SK-N-SH (cell line): ENCODE measurements at regions not wholly inside any gene's neighbourhood (a gene's known extent, or its start where the extent isn't known, plus 50 kb on each side); places are given as distances from the start of the nearest gene placed in this dataset.
"Not testable (repeated sequence)": the region's sequence is repeated elsewhere in the genome, so short reads cannot be mapped to it uniquely, and the experiment has no call there.

Source experiments
- CTCF ChIA-PET: fragments of 300-600, 350-600 bp; formaldehyde crosslinking; extraction: SDS; loops from one replicate; lab custom pipeline; 2021; lab: Yijun Ruan, JAX
- POLR2A ChIA-PET: fragments of 350-600 bp; sonication (Branson Sonifier 250); formaldehyde crosslinking; extraction: SDS; loops from one replicate; lab custom pipeline; 2020; ENCODE audit warnings: antibody characterized with exemption, inconsistent platforms; lab: Yijun Ruan, JAX
- DNase-seq: peaks from one replicate; pipeline ENCODE4 v3.0.0; 2012
- H2AFZ ChIP-seq: fragments of 200-600 bp; sonication (generic); 2 replicates; pipeline ENCODE4 v1.8.1; 2016; ENCODE audit warnings: antibody characterized with exemption, mild to moderate bottlenecking, low read depth
- H3F3A ChIP-seq: fragments of 200-600 bp; sonication (generic); replicated peaks from 2 replicates; pipeline ENCODE3; 2016; ENCODE audit warnings: antibody characterized with exemption, mild to moderate bottlenecking; ENCODE audit not compliant: insufficient read depth
- H3K27ac ChIP-seq, 2 experiments: fragments of 200-500 bp in 1 of 2; fragments of 200-600 bp in 1 of 2; sonication (Bioruptor generic) in 1 of 2; sonication (generic), shearing (Covaris generic) in 1 of 2; 2 replicates each; pipeline versions ENCODE4 v1.5.1 to v1.6.1; 2014 to 2016; ENCODE audit warnings: low read depth in 2 of 2, inconsistent platforms in 1 of 2, low read length in 1 of 2, mild to moderate bottlenecking in 1 of 2, mixed read lengths in 1 of 2
- H3K27me3 ChIP-seq: fragments of 200-600 bp; sonication (generic), shearing (Covaris generic); 2 replicates; pipeline ENCODE4 v1.6.1; 2016; ENCODE audit warnings: mixed run types; ENCODE audit not compliant: insufficient read depth
- H3K36me3 ChIP-seq, 2 experiments: fragments of 200-500 bp in 1 of 2; fragments of 200-600 bp in 1 of 2; sonication (Bioruptor generic) in 1 of 2; sonication (generic) in 1 of 2; replicated peaks in 1 of 2; 2 replicates each; pipeline versions ENCODE3 to v1.5.1; 2014 to 2016; ENCODE audit warnings: low read length in 1 of 2, mild to moderate bottlenecking in 1 of 2; ENCODE audit not compliant: insufficient read depth in 2 of 2, control insufficient read depth in 1 of 2
- H3K4me1 ChIP-seq, 2 experiments: fragments of 200-500 bp in 1 of 2; fragments of 200-600 bp in 1 of 2; sonication (Bioruptor generic) in 1 of 2; sonication (generic), shearing (Covaris generic) in 1 of 2; 2 replicates each; pipeline versions ENCODE4 v1.5.1 to v1.6.1; 2014 to 2016; ENCODE audit warnings: low read depth in 1 of 2, low read length in 1 of 2, mixed run types in 1 of 2; ENCODE audit not compliant: insufficient read depth in 2 of 2, control insufficient read depth in 1 of 2
- H3K4me2 ChIP-seq: fragments of 200-600 bp; sonication (generic), shearing (Covaris generic); 2 replicates; pipeline ENCODE4 v1.6.1; 2017; ENCODE audit warnings: mixed run types
- H3K4me3 ChIP-seq, 2 experiments: fragments of 200-500 bp in 1 of 2; fragments of 200-600 bp in 1 of 2; sonication (Bioruptor generic) in 1 of 2; sonication (generic), shearing (Covaris generic) in 1 of 2; 2 replicates each; pipeline versions ENCODE4 v1.5.1 to v1.8.1; 2014 to 2016; ENCODE audit warnings: low read depth in 2 of 2, inconsistent platforms in 1 of 2, low read length in 1 of 2, mild to moderate bottlenecking in 1 of 2, mixed read lengths in 1 of 2, moderate library complexity in 1 of 2
- H3K79me2 ChIP-seq: fragments of 200-600 bp; sonication (generic); 2 replicates; pipeline ENCODE4 v1.8.1; 2017; ENCODE audit warnings: mild to moderate bottlenecking; ENCODE audit not compliant: insufficient read depth
- H3K9ac ChIP-seq: fragments of 200-600 bp; sonication (generic); 2 replicates; pipeline ENCODE4 v1.6.1; 2017; ENCODE audit warnings: mixed run types
- H3K9me2 ChIP-seq: fragments of 200-600 bp; sonication (generic); 2 replicates; pipeline ENCODE4 v1.6.1; 2017; ENCODE audit warnings: mixed run types
- H3K9me3 ChIP-seq: fragments of 200-600 bp; sonication (generic); 2 replicates; pipeline ENCODE4 v1.6.1; 2017; ENCODE audit warnings: mixed run types, mild to moderate bottlenecking, moderate library complexity
- H4K20me1 ChIP-seq: fragments of 200-600 bp; sonication (generic); 2 replicates; pipeline ENCODE4 v1.6.1; 2017; ENCODE audit warnings: mild to moderate bottlenecking, mixed run types; ENCODE audit not compliant: insufficient read depth
- ELF1 ChIP-seq: IDR thresholded peaks from 2 replicates; pipeline ENCODE4 v1.4.0; 2012
- EZH2phosphoT487 ChIP-seq: fragments of 200-600 bp; sonication (generic); IDR thresholded peaks from 2 replicates; pipeline ENCODE4 v1.6.1; 2017; ENCODE audit warnings: low read depth, mixed run types, mild to moderate bottlenecking, antibody characterized with exemption, moderate library complexity, borderline replicate concordance
- FOSL2 ChIP-seq: IDR thresholded peaks from 2 replicates; pipeline ENCODE4 v1.4.0; 2012; ENCODE audit warnings: low read depth, mild to moderate bottlenecking, moderate library complexity, borderline replicate concordance
- FOXJ3 ChIP-seq: sonication (generic); formaldehyde crosslinking; IDR thresholded peaks from 2 replicates; pipeline ENCODE4 v1.5.1; 2020; ENCODE audit warnings: mild to moderate bottlenecking, missing genetic modification reagents
- GABPA ChIP-seq: IDR thresholded peaks from 2 replicates; pipeline ENCODE4 v1.4.0; 2012; ENCODE audit warnings: low read depth, mild to moderate bottlenecking
- GATA2 ChIP-seq: sonication (generic); formaldehyde crosslinking; IDR thresholded peaks from 2 replicates; pipeline ENCODE4 v1.5.0; 2020; ENCODE audit warnings: mild to moderate bottlenecking, missing genetic modification reagents
- MEF2A ChIP-seq: IDR thresholded peaks from 2 replicates; pipeline ENCODE4 v1.4.0; 2012; ENCODE audit warnings: low read depth, borderline replicate concordance
- MXI1 ChIP-seq: IDR thresholded peaks from 2 replicates; pipeline ENCODE4 v1.6.1; 2012; ENCODE audit warnings: mild to moderate bottlenecking, low read depth, low read length, improper control_type of control experiment
- PBX3 ChIP-seq: IDR thresholded peaks from 2 replicates; pipeline ENCODE4; 2012
- POLR2AphosphoS5 ChIP-seq: IDR thresholded peaks from 2 replicates; pipeline ENCODE4 v1.6.1; 2012; ENCODE audit warnings: low read depth, low read length
- RCOR1 ChIP-seq: fragments of 150-350 bp; IDR thresholded peaks from 2 replicates; pipeline ENCODE4 v1.6.1; 2017; ENCODE audit warnings: antibody characterized with exemption, low read length
- RXRA ChIP-seq: IDR thresholded peaks from 2 replicates; pipeline ENCODE4 v1.4.0; 2012; ENCODE audit warnings: low read depth, mild to moderate bottlenecking, borderline replicate concordance
- SIN3A ChIP-seq: IDR thresholded peaks from 2 replicates; pipeline ENCODE4 v1.6.1; 2012; ENCODE audit warnings: low read depth, mild to moderate bottlenecking, low read length, moderate library complexity, borderline replicate concordance
- SMC3 ChIP-seq: IDR thresholded peaks from 2 replicates; pipeline ENCODE4 v1.6.1; 2012; ENCODE audit warnings: low read depth, low read length, improper control_type of control experiment
- ZBTB33 ChIP-seq: IDR thresholded peaks from 2 replicates; pipeline ENCODE4 v1.4.0; 2012; ENCODE audit warnings: low read depth, borderline replicate concordance
- WGBS: methylation state at CpG from one replicate; pipeline ENCODE4 v1.1.6; 2017; ENCODE audit warnings: low lambda C conversion rate; 5-methylcytosine and 5-hydroxymethylcytosine counted together
- TF ChIP-seq, protein P1 (sequence below): fragments of 150-350 bp; IDR thresholded peaks from 2 replicates; pipeline ENCODE4 v1.6.1; 2016; ENCODE audit warnings: mild to moderate bottlenecking, low read depth, low read length
- TF ChIP-seq, protein P2 (sequence below): IDR thresholded peaks from 2 replicates; pipeline ENCODE4 v1.4.0; 2012; ENCODE audit warnings: low read depth, borderline replicate concordance
- TF ChIP-seq, protein P3 (sequence below): fragments of 200-600 bp; sonication (generic); IDR thresholded peaks from 2 replicates; pipeline ENCODE4 v1.6.1; 2017; ENCODE audit warnings: antibody characterized with exemption, mild to moderate bottlenecking, moderate library complexity

GRCh38 chr2:125254010-125254409, 1228.9 kb downstream of the CNTNAP5 start (continued):
- TF ChIP-seq MXI1, result no peak
- TF ChIP-seq PBX3, result no peak
- TF ChIP-seq ZBTB33, result no peak
- TF ChIP-seq SMC3, result no peak
- no peak for TF ChIP-seq GABPA
- TF ChIP-seq GATA2 (CRISPR knock-in tag), result no peak
- TF ChIP-seq EZH2phosphoT487, result no peak
- TF ChIP-seq SIN3A, result no peak

GRCh38 chr2:125259451-125259850, 1234.4 kb downstream of the CNTNAP5 start:
- H3K9me2 ChIP-seq, result no peaks in the 10 kb centered on the region
- POLR2A ChIA-PET, result no interaction called here
- no peaks in the 10 kb centered on the region for H4K20me1 ChIP-seq
- no peaks in the 10 kb centered on the region for H3K36me3 ChIP-seq
- H3K4me3 ChIP-seq, result no peak overlapping the region
- no peaks in the 10 kb centered on the region for H3K9me3 ChIP-seq
- TF ChIP-seq EZH2phosphoT487 (no peak), ELF1 (no peak), RCOR1 (no peak), MEF2A (no peak), FOSL2 (no peak), POLR2AphosphoS5 (no peak), FOXJ3 (CRISPR knock-in tag) (no peak), RXRA (no peak), GATA2 (CRISPR knock-in tag) (no peak), GABPA (no peak)
- TF ChIP-seq, protein P1, sequence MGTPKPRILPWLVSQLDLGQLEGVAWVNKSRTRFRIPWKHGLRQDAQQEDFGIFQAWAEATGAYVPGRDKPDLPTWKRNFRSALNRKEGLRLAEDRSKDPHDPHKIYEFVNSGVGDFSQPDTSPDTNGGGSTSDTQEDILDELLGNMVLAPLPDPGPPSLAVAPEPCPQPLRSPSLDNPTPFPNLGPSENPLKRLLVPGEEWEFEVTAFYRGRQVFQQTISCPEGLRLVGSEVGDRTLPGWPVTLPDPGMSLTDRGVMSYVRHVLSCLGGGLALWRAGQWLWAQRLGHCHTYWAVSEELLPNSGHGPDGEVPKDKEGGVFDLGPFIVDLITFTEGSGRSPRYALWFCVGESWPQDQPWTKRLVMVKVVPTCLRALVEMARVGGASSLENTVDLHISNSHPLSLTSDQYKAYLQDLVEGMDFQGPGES, result no peak
- TF ChIP-seq, protein P2, sequence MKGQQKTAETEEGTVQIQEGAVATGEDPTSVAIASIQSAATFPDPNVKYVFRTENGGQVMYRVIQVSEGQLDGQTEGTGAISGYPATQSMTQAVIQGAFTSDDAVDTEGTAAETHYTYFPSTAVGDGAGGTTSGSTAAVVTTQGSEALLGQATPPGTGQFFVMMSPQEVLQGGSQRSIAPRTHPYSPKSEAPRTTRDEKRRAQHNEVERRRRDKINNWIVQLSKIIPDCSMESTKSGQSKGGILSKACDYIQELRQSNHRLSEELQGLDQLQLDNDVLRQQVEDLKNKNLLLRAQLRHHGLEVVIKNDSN, result no peak
- TF ChIP-seq, protein P3, sequence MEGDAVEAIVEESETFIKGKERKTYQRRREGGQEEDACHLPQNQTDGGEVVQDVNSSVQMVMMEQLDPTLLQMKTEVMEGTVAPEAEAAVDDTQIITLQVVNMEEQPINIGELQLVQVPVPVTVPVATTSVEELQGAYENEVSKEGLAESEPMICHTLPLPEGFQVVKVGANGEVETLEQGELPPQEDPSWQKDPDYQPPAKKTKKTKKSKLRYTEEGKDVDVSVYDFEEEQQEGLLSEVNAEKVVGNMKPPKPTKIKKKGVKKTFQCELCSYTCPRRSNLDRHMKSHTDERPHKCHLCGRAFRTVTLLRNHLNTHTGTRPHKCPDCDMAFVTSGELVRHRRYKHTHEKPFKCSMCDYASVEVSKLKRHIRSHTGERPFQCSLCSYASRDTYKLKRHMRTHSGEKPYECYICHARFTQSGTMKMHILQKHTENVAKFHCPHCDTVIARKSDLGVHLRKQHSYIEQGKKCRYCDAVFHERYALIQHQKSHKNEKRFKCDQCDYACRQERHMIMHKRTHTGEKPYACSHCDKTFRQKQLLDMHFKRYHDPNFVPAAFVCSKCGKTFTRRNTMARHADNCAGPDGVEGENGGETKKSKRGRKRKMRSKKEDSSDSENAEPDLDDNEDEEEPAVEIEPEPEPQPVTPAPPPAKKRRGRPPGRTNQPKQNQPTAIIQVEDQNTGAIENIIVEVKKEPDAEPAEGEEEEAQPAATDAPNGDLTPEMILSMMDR, result no peak
- CTCF ChIA-PET, result no interaction called here
- H2AFZ ChIP-seq, result no peak overlapping the region
- no peaks in the 10 kb centered on the region for H3K4me1 ChIP-seq
- H3K27me3 ChIP-seq, result no peaks in the 10 kb centered on the region
- DNase-seq, result no peak
- no peak overlapping the region for H3K9ac ChIP-seq
- no peaks in the 10 kb centered on the region for H3K79me2 ChIP-seq
- WGBS, result 5% methylated on average over 6 of the region's 6 CpGs
- H3K27ac ChIP-seq, result no peak overlapping the region
- no peaks in the 10 kb centered on the region for H3F3A ChIP-seq
- no peak overlapping the region for H3K4me2 ChIP-seq

GRCh38 chr2:125260366-125260930, 1235.4 kb downstream of the CNTNAP5 start:
- POLR2A ChIA-PET, H3K79me2 ChIP-seq, DNase-seq, H3K9me2 ChIP-seq, H2AFZ ChIP-seq, H3K4me2 ChIP-seq, H4K20me1 ChIP-seq, H3K27me3 ChIP-seq, H3K4me3 ChIP-seq, H3K27ac ChIP-seq, H3F3A ChIP-seq, H3K9me3 ChIP-seq, H3K36me3 ChIP-seq, CTCF ChIA-PET, H3K9ac ChIP-seq, H3K4me1 ChIP-seq: not testable (repeated sequence)
